ENCODE measurements at regions not wholly inside any gene's neighbourhood (a gene's known extent, or its start where the extent isn't known, plus 50 kb on each side); places are given as distances from the start of the nearest gene placed in this dataset.

DNA sequence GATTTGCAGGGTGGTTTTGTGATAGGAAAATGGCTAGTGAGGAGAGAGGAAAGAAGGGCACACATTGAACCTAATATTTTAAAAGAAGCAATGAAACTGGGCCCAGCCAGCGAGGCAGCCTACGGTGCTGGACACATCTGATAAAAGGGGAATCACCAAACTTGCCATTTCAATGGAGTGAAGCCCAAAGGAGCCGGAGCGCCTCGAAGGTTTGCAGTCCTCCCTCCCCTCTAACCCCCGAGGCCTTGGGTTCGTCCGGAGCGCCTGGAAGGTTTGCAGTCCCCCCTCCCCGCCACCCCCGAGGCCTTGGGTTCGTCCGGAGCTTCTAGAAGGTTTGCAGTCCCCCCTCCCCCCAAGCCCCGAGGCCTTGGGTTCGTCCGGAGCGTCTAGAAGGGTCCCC, 132.6 kb downstream of the TENT4A start:
- TF ChIP-seq POLR2AphosphoS5 (IDR thresholded peaks at IDR 0.05; ENCODE audit: low read depth, low read length): no peak
- TF ChIP-seq, protein P1, sequence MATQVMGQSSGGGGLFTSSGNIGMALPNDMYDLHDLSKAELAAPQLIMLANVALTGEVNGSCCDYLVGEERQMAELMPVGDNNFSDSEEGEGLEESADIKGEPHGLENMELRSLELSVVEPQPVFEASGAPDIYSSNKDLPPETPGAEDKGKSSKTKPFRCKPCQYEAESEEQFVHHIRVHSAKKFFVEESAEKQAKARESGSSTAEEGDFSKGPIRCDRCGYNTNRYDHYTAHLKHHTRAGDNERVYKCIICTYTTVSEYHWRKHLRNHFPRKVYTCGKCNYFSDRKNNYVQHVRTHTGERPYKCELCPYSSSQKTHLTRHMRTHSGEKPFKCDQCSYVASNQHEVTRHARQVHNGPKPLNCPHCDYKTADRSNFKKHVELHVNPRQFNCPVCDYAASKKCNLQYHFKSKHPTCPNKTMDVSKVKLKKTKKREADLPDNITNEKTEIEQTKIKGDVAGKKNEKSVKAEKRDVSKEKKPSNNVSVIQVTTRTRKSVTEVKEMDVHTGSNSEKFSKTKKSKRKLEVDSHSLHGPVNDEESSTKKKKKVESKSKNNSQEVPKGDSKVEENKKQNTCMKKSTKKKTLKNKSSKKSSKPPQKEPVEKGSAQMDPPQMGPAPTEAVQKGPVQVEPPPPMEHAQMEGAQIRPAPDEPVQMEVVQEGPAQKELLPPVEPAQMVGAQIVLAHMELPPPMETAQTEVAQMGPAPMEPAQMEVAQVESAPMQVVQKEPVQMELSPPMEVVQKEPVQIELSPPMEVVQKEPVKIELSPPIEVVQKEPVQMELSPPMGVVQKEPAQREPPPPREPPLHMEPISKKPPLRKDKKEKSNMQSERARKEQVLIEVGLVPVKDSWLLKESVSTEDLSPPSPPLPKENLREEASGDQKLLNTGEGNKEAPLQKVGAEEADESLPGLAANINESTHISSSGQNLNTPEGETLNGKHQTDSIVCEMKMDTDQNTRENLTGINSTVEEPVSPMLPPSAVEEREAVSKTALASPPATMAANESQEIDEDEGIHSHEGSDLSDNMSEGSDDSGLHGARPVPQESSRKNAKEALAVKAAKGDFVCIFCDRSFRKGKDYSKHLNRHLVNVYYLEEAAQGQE (IDR thresholded peaks at IDR 0.05; ENCODE audit: insufficient read depth in 1 of 2, low read depth in 2 of 2, low read length in 2 of 2): no peak
- no peak for TF ChIP-seq FOXP2 (optimal IDR thresholded peaks at IDR 0.05; ENCODE audit: borderline replicate concordance, extremely low read depth, extremely low read length, insufficient read depth)
- no peak for TF ChIP-seq SIN3A (IDR thresholded peaks at IDR 0.05; ENCODE audit: borderline replicate concordance, insufficient read depth, low read length)
- TF ChIP-seq TAF1 (IDR thresholded peaks at IDR 0.05; ENCODE audit: borderline replicate concordance, insufficient read depth, low read length): no peak

DNA sequence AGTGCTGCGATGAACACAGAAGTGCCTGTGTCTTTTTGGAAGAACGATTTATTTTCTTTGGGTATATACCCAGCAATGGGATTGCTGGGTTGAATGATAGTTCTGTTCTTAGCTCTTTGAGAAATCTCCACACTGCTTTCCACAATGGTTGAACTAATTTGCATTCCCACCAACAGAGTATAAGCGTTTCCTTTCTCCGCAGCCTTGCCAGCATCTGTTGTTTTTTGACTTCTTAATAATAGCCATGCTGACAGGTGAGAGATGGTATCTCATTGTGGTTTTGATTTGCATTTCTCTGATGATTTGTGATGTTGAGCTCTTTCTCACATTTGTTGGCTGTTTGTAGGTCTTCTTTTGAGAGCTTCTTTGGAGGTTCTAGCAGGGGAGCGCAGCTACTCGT, 134.6 kb downstream of the TENT4A start:
- TF ChIP-seq TAF1 (IDR thresholded peaks at IDR 0.05; ENCODE audit: borderline replicate concordance, insufficient read depth, low read length): no peak
- TF ChIP-seq, protein P1 (IDR thresholded peaks at IDR 0.05; ENCODE audit: insufficient read depth in 1 of 2, low read depth in 2 of 2, low read length in 2 of 2): no peak
- TF ChIP-seq FOXP2 (optimal IDR thresholded peaks at IDR 0.05; ENCODE audit: borderline replicate concordance, extremely low read depth, extremely low read length, insufficient read depth): no peak
- no peak for TF ChIP-seq POLR2AphosphoS5 (IDR thresholded peaks at IDR 0.05; ENCODE audit: low read depth, low read length)
- TF ChIP-seq SIN3A (IDR thresholded peaks at IDR 0.05; ENCODE audit: borderline replicate concordance, insufficient read depth, low read length): no peak

DNA sequence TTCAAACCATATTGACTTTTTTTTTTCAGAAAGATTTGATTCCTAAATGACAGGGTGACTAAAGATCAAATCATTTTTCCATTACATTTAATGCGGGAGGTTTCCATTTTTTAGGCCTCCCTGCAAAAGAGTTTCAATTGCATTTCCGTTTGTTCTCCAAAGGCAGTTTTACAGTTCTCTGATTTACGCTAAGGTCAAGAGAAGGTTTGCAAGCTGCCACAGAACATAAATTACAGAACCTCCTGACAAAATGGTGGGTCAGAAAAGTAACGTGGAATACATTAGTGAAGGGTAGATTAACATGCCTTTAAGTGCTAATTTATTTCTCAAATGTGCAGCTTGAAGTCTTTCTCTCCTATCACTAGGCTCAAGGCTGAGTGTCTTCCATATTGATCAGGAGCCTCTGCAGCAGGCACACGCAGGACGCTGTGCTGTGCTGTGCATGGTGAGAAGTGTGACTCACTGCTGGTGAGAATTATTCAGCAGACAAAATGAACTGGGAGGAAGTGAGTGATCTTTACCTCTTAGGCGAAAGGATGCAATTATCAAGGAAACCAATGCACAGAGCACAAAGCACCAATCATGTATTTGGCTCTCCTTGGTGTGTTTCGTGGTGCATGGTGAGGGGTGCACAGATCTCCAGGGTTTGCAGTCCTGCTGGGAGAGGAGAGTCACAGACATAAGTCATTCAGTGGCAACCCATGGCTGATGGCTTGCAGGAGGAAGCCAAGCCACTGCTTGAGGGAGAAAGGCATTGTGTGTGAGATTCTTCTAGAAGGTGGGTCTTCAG, 136.3 kb downstream of the TENT4A start:
- TF ChIP-seq FOXP2 (optimal IDR thresholded peaks at IDR 0.05; ENCODE audit: borderline replicate concordance, extremely low read depth, extremely low read length, insufficient read depth): no peak

DNA sequence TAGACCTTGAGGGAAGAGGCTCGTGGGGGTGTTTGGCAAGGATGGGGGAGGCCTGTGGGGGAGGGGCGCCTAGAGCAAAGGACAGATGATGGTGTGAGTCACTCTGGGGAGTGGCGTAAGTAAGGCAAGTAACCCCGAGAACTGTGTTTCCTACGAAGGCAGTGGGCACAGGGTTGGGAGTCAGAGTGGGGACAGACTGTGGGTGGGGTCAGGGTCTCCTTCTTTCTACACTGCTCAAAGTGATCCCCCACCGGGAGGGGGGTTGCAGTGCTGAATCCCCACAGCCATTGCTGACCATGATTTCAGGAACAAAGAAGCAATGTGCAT, 136.8 kb downstream of the TENT4A start:
- TF ChIP-seq, protein P1 (IDR thresholded peaks at IDR 0.05; ENCODE audit: insufficient read depth in 1 of 2, low read depth in 2 of 2, low read length in 2 of 2): no peak
- TF ChIP-seq POLR2AphosphoS5 (IDR thresholded peaks at IDR 0.05; ENCODE audit: low read depth, low read length) (no peak), SIN3A (IDR thresholded peaks at IDR 0.05; ENCODE audit: borderline replicate concordance, insufficient read depth, low read length) (no peak), FOXP2 (optimal IDR thresholded peaks at IDR 0.05; ENCODE audit: borderline replicate concordance, extremely low read depth, extremely low read length, insufficient read depth) (no peak), TAF1 (IDR thresholded peaks at IDR 0.05; ENCODE audit: borderline replicate concordance, insufficient read depth, low read length) (no peak)

DNA sequence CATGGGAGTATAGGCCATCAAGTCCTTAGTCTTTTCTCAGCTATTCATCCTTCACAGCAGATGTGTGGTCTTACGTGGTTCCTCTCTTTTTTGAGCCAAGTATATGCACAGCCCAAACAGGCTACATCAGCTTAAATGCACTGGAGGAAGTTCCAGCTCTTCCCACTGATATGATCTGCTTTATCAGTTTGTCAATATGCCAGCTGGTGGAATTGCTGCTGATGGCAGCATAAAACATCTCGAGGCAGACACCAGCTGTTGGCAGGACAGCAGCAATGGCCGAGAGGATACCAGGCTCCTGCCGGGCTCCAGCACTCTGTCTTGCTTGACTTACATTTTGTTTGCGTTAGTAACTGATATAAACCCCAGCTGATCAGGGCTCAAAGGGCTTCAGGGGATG, 143.4 kb downstream of the TENT4A start:
- TF ChIP-seq SIN3A (IDR thresholded peaks at IDR 0.05; ENCODE audit: borderline replicate concordance, insufficient read depth, low read length) (no peak), FOXP2 (optimal IDR thresholded peaks at IDR 0.05; ENCODE audit: borderline replicate concordance, extremely low read depth, extremely low read length, insufficient read depth) (no peak), TAF1 (IDR thresholded peaks at IDR 0.05; ENCODE audit: borderline replicate concordance, insufficient read depth, low read length) (no peak), POLR2AphosphoS5 (IDR thresholded peaks at IDR 0.05; ENCODE audit: low read depth, low read length) (no peak)
- TF ChIP-seq, protein P1 (IDR thresholded peaks at IDR 0.05; ENCODE audit: insufficient read depth in 1 of 2, low read depth in 2 of 2, low read length in 2 of 2): no peak
